Liver (tissue), 7 donors: ENCODE measurements at regions not wholly inside any gene's neighbourhood (a gene's known extent, or its start where the extent isn't known, plus 50 kb on each side); places are given as distances from the start of the nearest gene placed in this dataset.

Experiments used
- DNase-seq: peaks from one replicate; pipeline ENCODE4 v3.0.0-alpha.2; 2017; ENCODE audit warnings: low spot score
- H3K27ac ChIP-seq, 2 donors: one replicate each; pipeline ENCODE4 v1.7.0; 2013; ENCODE audit warnings: inconsistent platforms in 2 of 2, low read length in 2 of 2, control low read depth in 1 of 2, low read depth in 1 of 2, mild to moderate bottlenecking in 1 of 2
- H3K27me3 ChIP-seq, 4 donors: one replicate each; pipeline versions ENCODE4 v1.6.1 to v1.7.0; 2013; ENCODE audit warnings: low read length in 3 of 4, inconsistent platforms in 1 of 4, mild to moderate bottlenecking in 1 of 4, moderate library complexity in 1 of 4; ENCODE audit not compliant: control insufficient read depth in 4 of 4, insufficient read depth in 4 of 4
- H3K36me3 ChIP-seq, 4 donors: one replicate each; pipeline versions ENCODE4 v1.6.1 to v1.7.0; 2013; ENCODE audit warnings: low read length in 3 of 4, mild to moderate bottlenecking in 3 of 4, low read depth in 1 of 4, moderate library complexity in 1 of 4; ENCODE audit not compliant: control insufficient read depth in 4 of 4, insufficient read depth in 3 of 4
- H3K4me1 ChIP-seq, 4 donors: one replicate each; pipeline versions ENCODE4 v1.6.1 to v1.7.0; 2013; ENCODE audit warnings: low read length in 3 of 4, mild to moderate bottlenecking in 3 of 4, moderate library complexity in 1 of 4; ENCODE audit not compliant: control insufficient read depth in 4 of 4, insufficient read depth in 4 of 4
- H3K4me3 ChIP-seq, 3 donors: one replicate each; pipeline versions ENCODE4 v1.6.1 to v1.7.0; 2013; ENCODE audit warnings: low read length in 3 of 3, control low read depth in 1 of 3, low read depth in 1 of 3, mild to moderate bottlenecking in 1 of 3
- H3K9ac ChIP-seq, 2 donors: one replicate each; pipeline ENCODE4 v1.7.0; 2013; ENCODE audit warnings: low read length in 2 of 2, mild to moderate bottlenecking in 2 of 2, moderate library complexity in 2 of 2, control low read depth in 1 of 2, low read depth in 1 of 2
- H3K9me3 ChIP-seq, 4 donors: one replicate each; pipeline versions ENCODE4 v1.6.1 to v1.7.0; 2013; ENCODE audit warnings: low read length in 3 of 4; ENCODE audit not compliant: control insufficient read depth in 4 of 4
- ATF3 ChIP-seq: IDR thresholded peaks from 2 replicates; pipeline ENCODE4 v1.6.1; 2016; ENCODE audit warnings: antibody characterized with exemption
- CTCF ChIP-seq: fragments of 150-350 bp; IDR thresholded peaks from 2 replicates; pipeline ENCODE4 v1.5.1; 2017; ENCODE audit warnings: improper control_type of control experiment, low read depth, low read length; ENCODE audit not compliant: missing input control
- EGR1 ChIP-seq, 2 donors: IDR thresholded peaks; 2 replicates each; pipeline ENCODE4 v1.6.1; 2016 to 2018; ENCODE audit warnings: antibody characterized with exemption in 2 of 2, low read depth in 2 of 2
- FOXA1 ChIP-seq: IDR thresholded peaks from 2 replicates; pipeline ENCODE4 v1.6.1; 2016; ENCODE audit warnings: antibody characterized with exemption
- FOXA2 ChIP-seq: IDR thresholded peaks from 2 replicates; pipeline ENCODE4 v1.6.1; 2016; ENCODE audit warnings: antibody characterized with exemption
- GABPA ChIP-seq, 2 donors: IDR thresholded peaks in 1 of 2; conservative IDR thresholded peaks in 1 of 2; 2 replicates each; pipeline ENCODE4 v1.6.1; 2016; ENCODE audit warnings: antibody characterized with exemption in 2 of 2, mild to moderate bottlenecking in 1 of 2, moderate library complexity in 1 of 2
- HNF4A ChIP-seq, 2 donors: conservative IDR thresholded peaks; 2 replicates each; pipeline ENCODE4 v1.6.1; 2016; ENCODE audit warnings: antibody characterized with exemption in 2 of 2, mild to moderate bottlenecking in 2 of 2
- HNF4G ChIP-seq: IDR thresholded peaks from 2 replicates; pipeline ENCODE4 v1.6.1; 2016; ENCODE audit warnings: antibody characterized with exemption
- JUND ChIP-seq, 2 donors: IDR thresholded peaks; 2 replicates each; pipeline ENCODE4 v1.6.1; 2016; ENCODE audit warnings: antibody characterized with exemption in 2 of 2
- MAX ChIP-seq: IDR thresholded peaks from 2 replicates; pipeline ENCODE4 v1.6.1; 2016; ENCODE audit warnings: antibody characterized with exemption
- NR2F2 ChIP-seq: IDR thresholded peaks from 2 replicates; pipeline ENCODE4 v1.6.1; 2016; ENCODE audit warnings: antibody characterized with exemption
- RAD21 ChIP-seq, 2 donors: IDR thresholded peaks; 2 replicates each; pipeline ENCODE4 v1.6.1; 2016; ENCODE audit warnings: antibody characterized with exemption in 2 of 2, mild to moderate bottlenecking in 2 of 2
- REST ChIP-seq: IDR thresholded peaks from 2 replicates; pipeline ENCODE4 v1.6.1; 2016; ENCODE audit warnings: antibody characterized with exemption, mild to moderate bottlenecking
- RXRA ChIP-seq, 2 donors: IDR thresholded peaks; 2 replicates each; pipeline ENCODE4 v1.6.1; 2017 to 2018; ENCODE audit warnings: antibody characterized with exemption in 2 of 2, mild to moderate bottlenecking in 1 of 2
- SP1 ChIP-seq: IDR thresholded peaks from 2 replicates; pipeline ENCODE4 v1.6.1; 2018; ENCODE audit warnings: antibody characterized with exemption, mild to moderate bottlenecking
- TAF1 ChIP-seq: conservative IDR thresholded peaks from 2 replicates; pipeline ENCODE4 v1.6.1; 2016; ENCODE audit warnings: antibody characterized with exemption, mild to moderate bottlenecking
- YY1 ChIP-seq: IDR thresholded peaks from 2 replicates; pipeline ENCODE4 v1.6.1; 2016; ENCODE audit warnings: antibody characterized with exemption, mild to moderate bottlenecking
- ZBTB33 ChIP-seq: IDR thresholded peaks from 2 replicates; pipeline ENCODE4 v1.6.1; 2016; ENCODE audit warnings: antibody characterized with exemption
- donor health status: healthy.
- donor health status: healthy.
- donor health status: healthy.
- donor health status: healthy.

- Histone ChIP-seq H3K27me3 (no peaks in the 10 kb centered on the region), H3K36me3 (no peaks in the 10 kb centered on the region), H3K9me3 (no peaks in the 10 kb centered on the region), H3K4me1 (no peaks in the 10 kb centered on the region), H3K4me3 (no peak overlapping the region), H3K9ac (no peak overlapping the region), H3K27ac (no peak overlapping the region)
- no peak for TF ChIP-seq EGR1 (IDR thresholded peaks at IDR 0.05; ENCODE audit: low read depth in 2 of 2)
- no peak for TF ChIP-seq MAX
- no peak for TF ChIP-seq REST
- no peak for TF ChIP-seq ATF3
- no peak for TF ChIP-seq RXRA (IDR thresholded peaks at IDR 0.05)
- TF ChIP-seq FOXA1 = no peak
- TF ChIP-seq ZBTB33 = no peak
- TF ChIP-seq NR2F2 = no peak
- no peak for TF ChIP-seq FOXA2
- TF ChIP-seq HNF4A (conservative IDR thresholded peaks at IDR 0.05) = no peak
- TF ChIP-seq JUND (IDR thresholded peaks at IDR 0.05) = no peak
- TF ChIP-seq HNF4G = no peak
- no peak for TF ChIP-seq TAF1
- no peak for TF ChIP-seq SP1
- no peak for TF ChIP-seq GABPA (IDR thresholded peaks at IDR 0.05 in 1 of 2, conservative IDR thresholded peaks at IDR 0.05 in 1 of 2)
- TF ChIP-seq CTCF = no peak
- TF ChIP-seq YY1 = no peak
- no peak for TF ChIP-seq RAD21 (IDR thresholded peaks at IDR 0.05)
- DNase-seq = no peak
Observed at GRCh38 chr12:124136796-124137195, 158.1 kb upstream of the RFLNA start.
